SK-N-MC (cell line): ENCODE measurements at regions not wholly inside any gene's neighbourhood (a gene's known extent, or its start where the extent isn't known, plus 50 kb on each side); places are given as distances from the start of the nearest gene placed in this dataset.

Source experiments
- EZH2 ChIP-seq: fragments of 200-600 bp; sonication (generic); IDR thresholded peaks from one replicate; pipeline ENCODE4 v1.6.1; 2017; ENCODE audit warnings: antibody characterized with exemption
- FOXP2 ChIP-seq: optimal IDR thresholded peaks from 2 replicates; pipeline ENCODE3; 2011; ENCODE audit warnings: mild to moderate bottlenecking, moderate library complexity; ENCODE audit not compliant: insufficient read depth; ENCODE audit errors: extremely low read length, control extremely low read depth
- POLR2AphosphoS5 ChIP-seq: IDR thresholded peaks from 2 replicates; pipeline ENCODE4 v1.6.1; 2012; ENCODE audit warnings: mild to moderate bottlenecking, low read depth, low read length, borderline replicate concordance

- TF ChIP-seq POLR2AphosphoS5 (no peak), EZH2 (no peak), FOXP2 (no peak)
These were observed 115.7 kb downstream of the RMI2 start for GRCh38 chr16:11460820-11461594.
